Stimulated activated CD4-positive, alpha-beta T cell treated with anti-CD3 and anti-CD28 coated beads, Interleukin-1b, Interleukin-23, amount 100 ng/mL, for 48 hours (primary cell): ENCODE measurements at regions not wholly inside any gene's neighbourhood (a gene's known extent, or its start where the extent isn't known, plus 50 kb on each side); places are given as distances from the start of the nearest gene placed in this dataset.
"Not testable (repeated sequence)": the region's sequence is repeated elsewhere in the genome, so short reads cannot be mapped to it uniquely, and the experiment has no call there.

ENCODE experiments used
- DNase-seq: peaks from one replicate; pipeline ENCODE4 v3.0.0-alpha.2; 2020

DNA sequence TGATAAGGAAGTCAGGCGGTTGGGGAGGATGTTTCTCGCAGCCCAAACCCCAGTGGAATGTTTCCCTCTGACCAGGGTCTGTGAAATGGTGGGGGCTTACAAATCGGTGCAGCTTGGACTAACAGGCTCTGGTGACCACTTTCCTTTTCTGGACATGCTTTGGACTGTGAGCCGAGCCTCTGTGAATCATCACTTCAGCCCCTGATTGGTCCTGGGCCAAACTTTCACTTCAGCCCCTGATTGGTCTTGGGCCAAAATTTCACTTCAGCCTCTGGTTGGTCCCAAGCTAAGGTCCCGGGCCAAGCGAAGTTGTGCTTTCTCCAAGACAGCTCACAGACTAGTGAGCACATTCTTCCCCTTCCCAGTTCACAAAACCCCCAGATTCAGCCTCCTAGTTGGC, 223.7 kb upstream of the ANKRD20A1 start:
- not testable (repeated sequence) for DNase-seq

DNA sequence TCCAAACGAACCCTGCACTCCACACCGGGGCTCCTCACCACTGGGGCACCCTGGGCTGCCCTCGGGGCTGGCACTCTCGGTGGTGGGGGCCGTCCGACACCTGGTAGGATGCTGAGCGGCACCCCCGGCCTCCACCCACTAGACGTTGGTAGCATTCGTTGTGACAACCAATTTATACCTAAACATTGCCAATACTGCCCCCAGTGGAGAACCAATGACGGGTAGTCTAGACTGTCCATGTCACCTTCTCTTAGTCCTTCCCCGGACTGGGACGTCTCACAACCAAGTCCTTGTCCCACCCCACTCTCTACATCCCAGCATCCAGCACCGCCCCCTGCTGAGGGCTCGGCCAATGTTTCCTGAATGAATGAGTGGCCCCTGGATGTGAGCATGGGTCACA, 246.8 kb upstream of the ANKRD20A1 start:
- not testable (repeated sequence) for DNase-seq

DNA sequence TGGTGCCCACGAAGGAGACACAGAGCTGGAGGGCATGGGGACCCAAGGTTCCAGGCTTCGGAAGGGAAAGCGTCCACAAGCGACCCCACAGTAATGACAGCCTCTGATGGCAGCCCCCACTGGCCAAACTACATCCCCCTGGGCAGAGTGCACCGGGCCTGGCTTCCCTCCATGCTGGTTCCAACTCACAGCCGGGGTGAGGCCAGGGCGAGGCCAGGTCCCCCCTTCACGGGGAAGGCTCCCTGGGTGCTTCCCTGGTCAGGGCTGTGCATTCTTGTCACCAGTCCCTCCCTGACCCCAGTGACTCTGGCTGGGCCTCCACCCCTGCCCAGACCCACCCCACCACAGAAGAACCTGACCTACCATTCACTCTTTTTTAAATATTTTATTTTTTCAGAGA, 248.9 kb upstream of the ANKRD20A1 start:
- not testable (repeated sequence) for DNase-seq

DNA sequence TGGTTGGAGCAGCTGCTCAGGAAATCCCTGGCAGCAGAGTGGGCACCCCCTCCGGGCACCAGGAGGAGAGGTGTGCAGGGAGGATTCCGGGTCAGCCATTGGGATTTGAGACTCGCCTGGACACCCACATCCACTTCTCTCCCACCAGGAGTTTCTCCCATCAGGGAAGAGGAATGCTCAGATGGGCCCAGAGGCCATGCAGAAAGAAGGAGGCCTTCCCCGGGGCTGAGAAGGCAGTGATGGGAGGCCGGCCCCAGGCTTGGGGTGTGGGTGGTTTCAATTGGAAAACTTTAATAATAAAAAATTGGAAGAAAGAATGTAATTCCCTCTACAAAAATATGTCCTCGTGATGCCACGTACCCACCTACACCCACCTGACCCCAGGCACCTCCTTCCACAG, 249.3 kb upstream of the ANKRD20A1 start:
- DNase-seq, result not testable (repeated sequence)

DNA sequence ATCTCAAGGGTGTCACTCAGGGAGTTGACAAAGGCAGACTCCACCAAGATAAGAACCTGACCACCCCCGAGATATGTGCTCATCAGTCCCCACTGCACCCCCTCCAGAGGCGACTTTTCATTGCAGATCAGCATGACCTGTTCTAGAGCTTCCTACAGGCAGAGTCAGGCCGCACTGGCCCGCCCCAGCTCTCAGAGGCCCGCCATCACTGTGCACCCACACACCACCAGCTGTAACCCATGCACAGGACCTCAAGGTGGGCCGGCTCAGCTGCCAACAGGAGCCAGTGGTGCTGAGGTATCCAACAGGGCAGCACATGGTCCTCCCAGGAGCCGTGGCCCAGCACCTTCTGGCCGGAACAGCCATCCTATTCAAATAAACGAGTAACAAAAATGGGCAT, 253.6 kb upstream of the ANKRD20A1 start:
- not testable (repeated sequence) for DNase-seq

DNA sequence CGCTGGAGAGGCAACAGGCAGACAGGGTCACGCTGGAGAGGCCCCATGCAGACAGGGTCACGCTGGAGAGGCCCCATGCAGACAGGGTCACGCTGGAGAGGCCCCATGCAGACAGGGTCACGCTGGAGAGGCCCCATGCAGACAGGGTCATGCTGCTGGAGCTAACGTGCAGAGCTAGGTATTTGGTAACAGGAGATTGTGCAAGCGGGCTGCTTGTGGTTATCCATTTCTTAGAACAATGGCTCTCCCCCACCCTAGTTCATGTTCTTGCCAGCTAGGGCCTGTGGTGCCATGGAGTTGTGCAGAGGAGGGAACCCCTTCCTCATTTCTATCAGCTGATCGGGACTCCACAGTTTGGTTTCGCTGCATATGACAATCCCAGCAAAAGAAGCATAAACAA, 255.1 kb upstream of the ANKRD20A1 start:
- not testable (repeated sequence) for DNase-seq

DNA sequence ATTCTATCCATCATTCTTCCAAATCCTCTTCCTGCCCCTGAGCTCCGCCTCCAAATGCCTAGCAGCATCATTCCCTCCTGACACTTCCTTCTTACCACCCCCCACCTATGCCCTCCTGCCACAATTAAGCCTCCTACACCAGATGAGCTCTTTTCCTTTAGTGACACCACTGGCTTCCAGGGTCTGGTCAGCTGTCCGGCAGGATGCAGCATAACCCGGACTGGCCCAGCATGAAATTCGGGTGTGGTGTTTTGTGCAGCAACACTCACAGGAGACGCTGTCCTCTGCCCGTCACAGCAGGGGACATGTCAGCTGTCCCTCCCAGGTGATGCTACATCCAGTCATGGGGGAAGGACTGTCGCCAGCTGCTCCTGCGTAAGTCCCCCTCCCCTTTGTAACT, 266.3 kb upstream of the ANKRD20A1 start:
- not testable (repeated sequence) for DNase-seq

DNA sequence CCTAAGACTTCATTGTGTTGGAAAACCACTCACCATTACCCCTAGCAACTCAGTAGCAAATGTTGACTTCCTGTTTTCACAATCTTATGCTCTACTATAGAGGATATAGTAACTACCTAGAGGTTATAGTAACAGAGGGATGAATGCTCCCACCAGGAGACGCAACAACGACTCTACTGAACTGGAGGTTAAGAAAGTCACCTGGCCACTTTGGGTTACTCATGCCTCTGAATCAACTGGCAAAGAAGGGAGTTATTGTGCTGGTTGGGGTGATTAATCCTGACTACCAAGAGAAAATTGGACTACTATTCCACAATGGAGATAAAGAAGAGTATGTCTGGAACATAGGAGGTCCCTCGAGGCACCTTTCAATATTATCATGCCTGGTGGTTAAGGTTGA, 302.9 kb upstream of the ANKRD20A1 start:
- DNase-seq, result not testable (repeated sequence)

DNA sequence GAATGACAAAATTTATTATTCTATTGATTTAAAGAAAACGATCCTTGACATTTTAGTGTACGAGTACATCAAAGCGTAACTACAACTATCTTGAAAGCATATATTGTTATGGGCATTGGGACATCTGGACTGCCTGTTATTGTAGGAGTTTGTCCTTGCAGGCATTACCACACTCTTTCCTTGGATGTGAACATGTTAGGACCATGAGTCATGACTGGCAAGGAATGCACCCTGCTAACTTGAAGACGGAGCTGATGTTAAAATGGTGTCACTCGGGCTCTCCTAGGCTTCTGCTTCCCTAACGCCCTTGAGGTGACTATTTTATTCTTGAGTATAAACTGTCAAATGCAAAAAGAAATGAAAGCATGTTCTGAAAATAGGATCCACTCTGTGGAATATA, 308.7 kb upstream of the ANKRD20A1 start:
- DNase-seq, result not testable (repeated sequence)

DNA sequence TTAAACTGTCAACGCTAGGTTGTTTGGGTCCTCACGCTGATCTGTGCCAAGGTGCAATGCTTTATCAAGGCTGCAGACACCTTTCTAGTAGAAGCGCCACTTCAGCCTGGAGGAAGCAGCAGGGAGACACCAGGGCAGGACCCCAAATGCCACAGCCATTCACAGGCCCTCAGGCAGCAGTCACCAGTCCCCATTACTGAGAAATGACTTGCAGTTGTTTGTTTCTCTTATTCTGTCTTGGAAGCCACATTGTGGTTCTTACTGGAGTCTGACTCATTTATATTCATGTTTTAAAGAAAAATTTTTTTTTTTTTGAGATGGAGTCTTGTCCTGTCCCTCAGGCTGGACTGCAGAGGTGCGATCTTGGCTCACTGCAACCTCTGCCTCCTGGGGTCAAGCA, 328.9 kb upstream of the ANKRD20A1 start:
- not testable (repeated sequence) for DNase-seq

DNA sequence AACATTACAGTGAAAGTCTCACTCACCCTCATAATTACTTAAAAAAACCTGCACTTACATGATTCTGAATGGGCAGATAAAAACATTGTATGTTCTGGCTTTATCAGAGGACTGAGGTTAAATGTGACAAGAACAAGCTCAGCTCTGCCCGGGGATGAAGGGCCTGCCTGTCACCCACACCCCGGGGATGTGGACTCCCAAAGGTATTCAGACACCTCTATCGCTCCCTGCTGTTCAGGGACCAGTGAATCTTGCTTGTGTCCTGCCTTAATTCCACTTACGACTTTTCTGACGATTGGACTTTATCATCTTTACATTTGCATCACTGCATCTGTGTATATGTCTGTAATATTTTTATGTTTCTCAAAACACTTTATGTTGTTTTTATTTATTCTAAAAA, 341.8 kb upstream of the ANKRD20A1 start:
- DNase-seq, result not testable (repeated sequence)

DNA sequence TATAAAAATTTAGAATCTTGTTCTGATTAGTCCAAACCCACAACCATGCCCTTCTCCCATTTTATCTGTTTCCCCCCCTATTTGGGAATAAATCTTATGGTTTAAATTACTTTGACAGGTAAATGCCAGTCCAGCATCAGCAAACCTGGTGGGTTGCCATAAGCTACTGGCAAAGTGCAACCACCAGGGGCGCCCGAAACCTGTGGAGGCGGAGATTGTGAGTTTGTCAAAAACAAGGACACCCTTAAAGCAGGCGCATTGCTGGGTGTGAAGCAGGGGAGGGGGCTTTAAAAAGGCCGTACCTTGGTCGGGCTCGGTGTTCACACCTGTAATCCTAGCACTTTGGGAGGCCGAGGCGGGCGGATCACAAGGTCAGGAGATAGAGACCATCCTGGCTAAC, 344.1 kb upstream of the ANKRD20A1 start:
- DNase-seq, result not testable (repeated sequence)

DNA sequence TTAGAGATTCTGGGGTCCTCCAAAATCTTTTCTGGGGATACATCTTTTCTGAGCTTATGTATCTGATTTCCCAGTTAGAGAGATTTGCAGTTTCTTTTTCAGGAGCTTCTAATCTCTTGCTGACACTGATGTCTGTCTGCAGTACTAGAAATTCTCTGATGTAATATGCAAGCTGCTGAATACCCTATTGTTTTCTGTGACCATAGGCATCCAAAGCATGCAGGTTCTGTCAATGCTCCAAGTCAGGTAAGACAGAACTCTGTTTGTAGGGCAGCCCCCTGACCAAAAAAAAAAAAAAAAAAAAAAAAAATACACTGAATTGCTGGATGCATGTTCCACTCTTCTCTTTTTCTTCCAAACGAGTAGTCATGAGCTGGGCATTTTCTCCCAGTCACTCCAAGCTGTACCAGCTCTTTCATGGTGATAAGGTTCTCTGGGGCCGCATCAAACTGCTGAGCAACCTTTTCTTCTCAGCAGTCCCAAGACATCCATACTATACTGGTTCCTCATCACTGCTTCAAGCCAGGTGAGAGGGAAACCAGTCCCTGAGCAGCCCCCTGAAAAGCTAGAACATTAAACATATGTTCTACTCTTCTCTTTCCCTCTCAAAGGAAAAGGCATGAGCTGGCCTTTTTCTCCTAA, 354.9 kb upstream of the ANKRD20A1 start:
- DNase-seq, result not testable (repeated sequence)

DNA sequence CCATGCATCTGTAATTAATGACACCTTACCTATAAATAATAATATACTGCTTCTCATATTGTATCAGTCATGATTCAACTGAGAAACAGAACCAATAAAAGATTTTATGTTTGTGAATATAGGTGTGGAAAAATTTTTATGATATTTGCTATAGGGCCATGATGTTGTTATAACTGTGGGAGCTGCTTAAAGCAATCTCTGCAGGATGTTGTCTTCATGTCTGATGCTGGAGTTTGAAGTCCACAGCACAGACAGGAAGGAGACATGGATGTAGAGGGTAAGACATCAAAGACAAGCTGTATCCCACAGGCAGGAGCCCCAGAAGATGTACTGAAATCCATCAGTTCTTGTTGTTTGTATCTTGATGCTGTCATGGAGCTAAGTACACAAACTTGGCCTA, 366.7 kb upstream of the ANKRD20A1 start:
- DNase-seq, result not testable (repeated sequence)

DNA sequence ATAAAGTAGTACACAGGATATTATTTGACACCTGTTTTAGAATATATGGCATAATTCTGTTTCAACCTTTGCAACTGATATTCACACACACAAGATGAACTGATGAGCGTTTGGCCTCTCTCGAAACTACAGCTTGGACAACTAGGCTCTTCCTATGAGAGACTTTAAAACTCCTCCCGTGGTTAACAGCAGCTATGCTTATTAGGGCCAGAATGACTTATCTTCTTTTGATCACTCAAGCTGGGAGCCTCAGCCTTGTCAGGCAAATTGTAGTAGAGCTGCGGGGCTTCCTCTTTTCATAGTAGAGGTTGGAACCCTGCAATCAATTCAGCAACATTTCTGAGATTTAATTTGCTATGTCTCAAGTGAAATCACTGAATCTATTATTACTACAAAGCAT, 381.3 kb upstream of the ANKRD20A1 start:
- not testable (repeated sequence) for DNase-seq

DNA sequence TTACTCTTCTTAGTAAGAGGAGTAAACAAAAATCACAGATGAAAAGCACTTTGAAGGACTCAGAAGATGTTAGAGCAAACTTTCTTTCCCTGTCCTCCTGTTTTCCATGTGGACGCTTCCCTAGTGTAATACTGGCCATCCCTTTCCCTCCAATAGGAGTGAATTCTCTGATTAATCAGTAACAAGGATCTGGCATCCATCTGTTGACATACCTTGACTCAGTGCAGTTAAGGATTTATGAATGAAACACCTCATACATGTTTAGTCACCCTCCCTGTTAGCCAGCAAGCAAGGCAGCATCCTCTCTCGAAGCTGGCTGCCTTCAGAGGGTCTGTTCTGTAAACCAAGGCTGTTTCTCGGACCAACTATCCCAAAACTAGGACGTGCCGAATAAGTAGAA, 388.0 kb upstream of the ANKRD20A1 start:
- not testable (repeated sequence) for DNase-seq

DNA sequence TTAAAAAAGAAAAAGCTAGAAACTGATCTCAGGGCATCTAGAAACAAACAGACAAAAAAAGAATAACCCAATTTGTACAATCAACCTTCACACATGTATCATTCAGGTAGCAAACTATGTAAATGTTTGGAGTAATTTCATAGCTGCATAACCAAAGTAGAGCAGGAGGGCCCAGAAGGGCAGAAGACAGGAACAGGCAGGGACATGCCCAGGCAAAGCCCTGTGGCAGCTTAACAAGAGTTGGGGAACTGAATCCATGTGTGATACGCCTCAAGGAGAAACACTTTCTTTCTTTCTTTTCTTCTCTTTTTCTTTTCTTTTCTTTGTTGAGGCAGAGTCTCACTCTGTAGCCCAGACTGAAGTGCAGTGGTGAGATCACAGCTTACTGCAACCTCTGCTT, 390.4 kb upstream of the ANKRD20A1 start:
- DNase-seq, result not testable (repeated sequence)

DNA sequence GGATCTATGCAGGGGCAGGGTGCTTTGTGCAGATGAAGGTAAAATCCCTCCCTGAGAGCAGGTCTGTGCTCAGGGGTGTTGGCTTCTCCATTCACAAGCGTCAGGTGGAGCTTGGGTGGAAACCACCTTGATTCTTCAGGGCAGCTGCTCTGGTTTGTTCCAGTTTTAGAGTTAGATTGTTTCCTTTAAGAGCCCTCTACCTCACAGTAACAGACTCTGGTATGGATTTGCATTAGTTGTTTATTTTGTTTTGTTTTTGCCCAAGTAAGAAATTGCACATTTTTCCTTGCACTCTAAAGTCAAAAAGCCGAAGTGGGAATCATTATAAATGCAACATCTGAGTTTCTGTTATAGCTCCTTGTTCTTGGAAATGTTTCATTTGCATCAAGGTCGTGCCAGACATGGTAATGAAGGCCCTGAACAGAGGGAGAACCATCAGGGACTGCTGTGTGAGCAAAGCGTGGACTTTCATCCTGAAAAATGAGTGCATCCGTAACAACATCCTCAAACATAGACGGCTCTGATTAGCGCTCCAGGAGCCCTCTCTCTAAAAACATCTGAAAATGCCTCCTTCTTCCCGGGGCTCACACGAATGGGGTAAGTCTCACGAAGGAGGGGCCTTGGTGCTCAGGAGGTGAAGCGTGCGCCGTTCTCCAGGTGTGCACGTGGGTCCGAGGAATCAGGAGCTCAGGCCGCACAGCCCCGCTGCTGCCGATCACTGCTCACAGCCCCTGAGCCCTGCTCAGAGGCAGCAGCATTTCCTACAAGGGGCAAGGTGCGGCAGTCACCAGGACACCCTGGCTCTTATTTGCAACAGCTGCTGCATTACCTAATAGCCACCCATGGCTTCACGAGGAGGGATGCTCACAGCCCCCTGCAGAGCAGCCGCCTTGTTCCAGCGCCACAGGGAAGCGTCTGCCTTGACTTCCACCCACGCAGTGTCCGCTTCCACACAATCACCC, 396.7 kb upstream of the ANKRD20A1 start:
- not testable (repeated sequence) for DNase-seq

DNA sequence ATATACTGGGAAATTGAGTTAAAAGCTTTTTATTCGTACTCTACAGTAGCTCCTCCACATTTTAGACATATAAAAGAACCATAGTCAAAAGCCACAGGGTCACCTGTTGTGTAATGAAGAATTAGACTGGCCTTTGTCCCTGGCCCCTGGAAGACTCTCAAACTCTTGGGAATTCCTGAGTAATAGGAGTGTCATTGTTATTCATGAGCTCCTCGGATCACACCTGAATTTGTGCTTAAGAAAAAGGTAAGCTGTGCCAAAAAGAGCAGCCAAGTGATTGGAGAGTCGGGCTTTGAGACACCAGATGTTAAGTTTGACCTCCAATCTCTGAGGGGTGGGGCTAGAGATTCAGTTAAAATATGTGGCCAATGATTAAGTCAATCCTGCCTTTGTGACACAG, 405.8 kb upstream of the ANKRD20A1 start:
- not testable (repeated sequence) for DNase-seq

DNA sequence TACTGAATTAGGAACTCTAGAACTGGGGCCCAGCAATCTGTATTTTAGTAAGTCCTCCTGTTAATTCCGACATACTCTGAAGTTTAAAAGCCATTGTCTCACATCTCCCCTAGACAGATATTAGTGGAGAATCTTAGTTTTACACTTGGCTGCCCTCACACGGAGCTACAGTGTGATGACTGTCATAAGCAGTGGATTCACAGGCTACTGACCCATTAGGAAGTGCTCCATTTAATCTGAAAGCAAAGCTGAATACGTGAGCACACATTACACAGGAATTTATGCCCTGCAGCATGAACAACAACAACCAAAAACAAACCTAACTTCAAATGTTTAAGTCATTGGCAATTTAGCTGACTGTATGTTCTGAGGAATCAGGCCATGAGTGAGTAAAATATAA, 416.4 kb upstream of the ANKRD20A1 start:
- not testable (repeated sequence) for DNase-seq

DNA sequence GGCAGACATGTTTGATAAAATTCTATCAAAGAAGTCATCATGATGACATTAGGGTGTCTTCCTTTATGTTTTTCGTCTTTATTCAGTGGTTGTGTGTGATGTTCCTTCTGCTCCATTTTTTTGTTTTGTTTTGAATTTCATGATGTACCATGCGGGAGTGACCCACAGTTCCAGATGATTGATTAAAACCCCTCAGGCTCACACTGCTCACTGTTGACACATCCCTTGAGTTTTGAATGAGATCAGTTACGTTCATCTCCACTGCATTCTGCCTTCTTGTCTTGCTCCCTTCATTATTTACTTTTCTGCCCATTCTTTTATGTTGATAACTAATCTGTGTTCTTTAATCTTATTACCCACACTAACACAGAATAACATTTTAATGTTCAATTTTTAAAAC, 421.7 kb upstream of the ANKRD20A1 start:
- DNase-seq, result not testable (repeated sequence)

DNA sequence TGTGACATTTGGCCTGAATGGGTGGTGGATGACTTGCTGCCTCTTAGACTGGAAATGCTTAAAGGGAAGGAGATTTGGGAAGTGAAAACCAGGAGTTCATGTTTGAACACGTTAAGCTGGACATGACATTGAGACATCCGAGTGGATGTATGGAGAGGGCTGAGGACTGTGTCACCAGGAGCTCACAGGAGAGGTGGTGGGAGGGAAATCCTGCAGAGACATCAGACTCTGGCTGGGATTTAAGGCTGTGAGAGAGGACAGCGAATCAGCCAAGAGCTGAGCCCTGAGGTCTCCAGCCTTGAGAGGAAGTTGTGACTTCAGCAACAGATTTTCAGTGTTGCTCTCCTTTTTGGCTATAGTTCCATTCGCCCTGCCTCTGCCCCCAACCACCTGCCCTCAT, 432.5 kb upstream of the SPATA31A3 start:
- not testable (repeated sequence) for DNase-seq

DNA sequence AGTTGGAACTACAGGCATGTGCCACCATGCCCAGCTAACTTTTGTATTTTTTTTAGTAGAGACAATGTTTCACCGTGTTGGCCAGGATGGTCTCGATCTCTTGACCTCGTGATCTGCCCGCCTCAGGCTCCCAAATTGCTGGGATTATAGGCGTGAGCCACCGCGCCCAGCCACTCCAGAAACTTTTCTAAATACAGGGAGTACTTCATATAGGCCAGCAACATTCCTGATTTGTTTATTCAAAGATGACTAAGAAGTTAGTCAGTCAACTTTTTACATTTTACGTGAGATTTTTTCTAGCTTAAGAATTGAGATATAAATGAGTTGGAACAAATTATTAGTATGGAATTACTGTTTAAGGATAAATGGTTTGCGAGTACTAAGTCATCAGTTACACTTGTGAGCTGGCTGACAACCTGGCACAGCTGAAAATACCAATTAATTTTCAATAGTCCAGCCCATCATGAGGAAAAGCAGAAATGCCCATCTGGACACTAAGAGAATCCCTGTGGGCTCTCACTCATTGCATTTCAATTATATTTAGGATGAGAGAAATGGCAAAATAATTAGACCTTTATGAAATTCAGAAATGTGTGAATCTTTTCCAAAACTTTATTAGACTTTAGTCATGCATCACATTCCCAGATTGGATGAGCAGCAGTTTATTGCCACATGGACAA, 430.8 kb upstream of the SPATA31A3 start:
- not testable (repeated sequence) for DNase-seq
